ENCODE measurements at regions not wholly inside any gene's neighbourhood (a gene's known extent, or its start where the extent isn't known, plus 50 kb on each side); places are given as distances from the start of the nearest gene placed in this dataset.

DNA sequence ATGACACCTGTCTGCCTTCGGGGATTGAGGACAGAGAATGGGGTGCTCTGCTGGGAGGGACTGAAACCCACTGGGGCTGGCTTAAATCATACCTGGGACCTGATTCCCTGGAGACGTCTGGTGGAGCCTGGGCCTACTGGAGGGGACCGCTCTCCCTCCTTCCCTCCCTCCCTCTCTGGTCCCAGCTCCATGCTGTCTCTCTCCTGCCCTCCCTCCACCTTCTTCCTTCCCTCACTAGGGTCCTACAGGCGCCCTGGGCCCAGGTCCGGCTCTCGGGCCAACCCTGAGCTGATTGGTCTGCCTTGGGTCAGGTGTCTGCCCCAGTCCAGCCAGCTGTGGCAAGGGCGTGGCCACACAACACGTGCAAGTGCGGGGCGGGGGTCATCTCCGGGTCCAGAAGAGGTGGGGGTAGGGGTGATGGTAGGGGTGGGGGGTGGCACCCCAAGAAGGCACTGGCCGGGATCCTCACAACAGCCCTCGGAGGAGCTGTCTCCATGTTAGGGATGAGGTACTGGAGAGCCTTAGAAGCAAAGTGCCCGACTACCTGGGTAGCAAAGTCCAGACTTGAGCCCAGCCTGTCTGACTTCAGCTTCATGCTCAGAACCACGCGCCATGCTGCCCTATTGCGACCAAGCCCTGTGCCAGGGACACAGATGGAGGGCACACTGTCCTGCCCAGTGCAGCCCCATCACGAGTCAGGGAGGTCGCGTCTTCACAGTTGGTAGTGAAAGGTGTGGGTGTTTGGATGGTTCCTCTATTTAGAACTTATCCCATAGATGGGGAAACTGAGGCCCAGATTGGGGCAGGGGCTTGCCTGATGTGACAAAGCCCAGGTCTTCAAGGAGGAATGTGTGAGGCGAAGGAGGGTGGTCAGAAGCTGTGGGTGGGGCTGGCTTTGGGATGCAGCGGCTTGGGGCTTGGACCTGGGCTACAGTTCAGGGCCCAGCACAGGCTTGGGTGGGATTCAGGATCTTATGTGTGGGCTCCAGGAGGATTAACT, 574.1 kb downstream of the PTPRU start:
- H3K9me3 ChIP-seq (ENCODE audit: control insufficient read depth, low read length) = no peaks in the 10 kb centered on the region
- H3K27ac ChIP-seq (ENCODE audit: low read depth, low read length) = no peak overlapping the region
- Mint-ChIP-seq H3K9me3 (no peaks in the 10 kb centered on the region), H3K4me1 (peaks cover 17% of the 10 kb centered on the region), H3K36me3 (ENCODE audit: low read depth) (no peaks in the 10 kb centered on the region), H3K27me3 (ENCODE audit: insufficient read depth) (no peaks in the 10 kb centered on the region), H3K27ac (no peak overlapping the region), H3K4me3 (no peak overlapping the region)
- 94 to 100% methylated on average over 7 to 21 of the region's 22 CpGs for WGBS, 2 experiments (ENCODE audit: insufficient coverage in 1 of 2, insufficient read length in 1 of 2)
- no peak overlapping the region for H3K4me3 ChIP-seq (ENCODE audit: low read length)
- H3K27me3 ChIP-seq (ENCODE audit: control insufficient read depth, insufficient read depth, low read length, poor library complexity, severe bottlenecking) = no peaks in the 10 kb centered on the region
- TF ChIP-seq, protein P1, sequence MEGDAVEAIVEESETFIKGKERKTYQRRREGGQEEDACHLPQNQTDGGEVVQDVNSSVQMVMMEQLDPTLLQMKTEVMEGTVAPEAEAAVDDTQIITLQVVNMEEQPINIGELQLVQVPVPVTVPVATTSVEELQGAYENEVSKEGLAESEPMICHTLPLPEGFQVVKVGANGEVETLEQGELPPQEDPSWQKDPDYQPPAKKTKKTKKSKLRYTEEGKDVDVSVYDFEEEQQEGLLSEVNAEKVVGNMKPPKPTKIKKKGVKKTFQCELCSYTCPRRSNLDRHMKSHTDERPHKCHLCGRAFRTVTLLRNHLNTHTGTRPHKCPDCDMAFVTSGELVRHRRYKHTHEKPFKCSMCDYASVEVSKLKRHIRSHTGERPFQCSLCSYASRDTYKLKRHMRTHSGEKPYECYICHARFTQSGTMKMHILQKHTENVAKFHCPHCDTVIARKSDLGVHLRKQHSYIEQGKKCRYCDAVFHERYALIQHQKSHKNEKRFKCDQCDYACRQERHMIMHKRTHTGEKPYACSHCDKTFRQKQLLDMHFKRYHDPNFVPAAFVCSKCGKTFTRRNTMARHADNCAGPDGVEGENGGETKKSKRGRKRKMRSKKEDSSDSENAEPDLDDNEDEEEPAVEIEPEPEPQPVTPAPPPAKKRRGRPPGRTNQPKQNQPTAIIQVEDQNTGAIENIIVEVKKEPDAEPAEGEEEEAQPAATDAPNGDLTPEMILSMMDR (conservative IDR thresholded peaks at IDR 0.05) = no peak
- no peak overlapping the region for H3K9ac ChIP-seq (ENCODE audit: extremely low read depth, low read length, poor library complexity, severe bottlenecking)
- no peaks in the 10 kb centered on the region for H3K36me3 ChIP-seq (ENCODE audit: control insufficient read depth, insufficient read depth, low read length)
- peaks cover 1% of the 10 kb centered on the region for H3K4me1 ChIP-seq (ENCODE audit: control insufficient read depth, insufficient read depth, low read length)
- peak; percentile 22 for DNase-seq

GRCh38 chr1:29809446-29810120, 573.3 kb downstream of the PTPRU start:
- Histone ChIP-seq H3K4me3 (ENCODE audit: low read length) (no peak overlapping the region), H3K9me3 (ENCODE audit: control insufficient read depth, low read length) (no peaks in the 10 kb centered on the region), H3K36me3 (ENCODE audit: control insufficient read depth, insufficient read depth, low read length) (no peaks in the 10 kb centered on the region), H3K27ac (ENCODE audit: low read depth, low read length) (no peak overlapping the region), H3K27me3 (ENCODE audit: control insufficient read depth, insufficient read depth, low read length, poor library complexity, severe bottlenecking) (no peaks in the 10 kb centered on the region), H3K9ac (ENCODE audit: extremely low read depth, low read length, poor library complexity, severe bottlenecking) (no peak overlapping the region), H3K4me1 (ENCODE audit: control insufficient read depth, insufficient read depth, low read length) (peaks cover 10% of the 10 kb centered on the region)
- peak; percentile 36 for DNase-seq
- TF ChIP-seq, protein P1 (conservative IDR thresholded peaks at IDR 0.05) = no peak
- Mint-ChIP-seq H3K36me3 (ENCODE audit: low read depth) (no peaks in the 10 kb centered on the region), H3K4me3 (no peak overlapping the region), H3K9me3 (no peaks in the 10 kb centered on the region), H3K27ac (peak overlapping the region; percentile 30), H3K27me3 (ENCODE audit: insufficient read depth) (no peaks in the 10 kb centered on the region), H3K4me1 (peaks cover 25% of the 10 kb centered on the region)
- WGBS, 2 experiments (ENCODE audit: insufficient coverage in 1 of 2, insufficient read length in 1 of 2) = 90% methylated on average over 10 to 16 of the region's 16 CpGs

- WGBS, 2 experiments (ENCODE audit: insufficient coverage in 1 of 2, insufficient read length in 1 of 2) = 88 to 95% methylated on average over 5 to 7 of the region's 8 CpGs
- Mint-ChIP-seq H3K27me3 (ENCODE audit: insufficient read depth) (no peaks in the 10 kb centered on the region), H3K4me1 (peaks cover 37% of the 10 kb centered on the region), H3K4me3 (no peak overlapping the region), H3K9me3 (no peaks in the 10 kb centered on the region), H3K27ac (no peak overlapping the region), H3K36me3 (ENCODE audit: low read depth) (no peaks in the 10 kb centered on the region)
- H3K4me3 ChIP-seq (ENCODE audit: low read length) = no peak overlapping the region
- H3K36me3 ChIP-seq (ENCODE audit: control insufficient read depth, insufficient read depth, low read length) = no peaks in the 10 kb centered on the region
- no peaks in the 10 kb centered on the region for H3K9me3 ChIP-seq (ENCODE audit: control insufficient read depth, low read length)
- peak; percentile 25 for DNase-seq
- no peaks in the 10 kb centered on the region for H3K27me3 ChIP-seq (ENCODE audit: control insufficient read depth, insufficient read depth, low read length, poor library complexity, severe bottlenecking)
- TF ChIP-seq, protein P1 (conservative IDR thresholded peaks at IDR 0.05) = no peak
- no peak overlapping the region for H3K27ac ChIP-seq (ENCODE audit: low read depth, low read length)
- peaks cover 10% of the 10 kb centered on the region for H3K4me1 ChIP-seq (ENCODE audit: control insufficient read depth, insufficient read depth, low read length)
- H3K9ac ChIP-seq (ENCODE audit: extremely low read depth, low read length, poor library complexity, severe bottlenecking) = no peak overlapping the region
Measured at GRCh38 chr1:29808141-29808995, 572.0 kb downstream of the PTPRU start.

Data from endodermal cell (in vitro differentiated cells).